ENCODE measurements at regions not wholly inside any gene's neighbourhood (a gene's known extent, or its start where the extent isn't known, plus 50 kb on each side); places are given as distances from the start of the nearest gene placed in this dataset.
"Not testable (repeated sequence)": the region's sequence is repeated elsewhere in the genome, so short reads cannot be mapped to it uniquely, and the experiment has no call there.

- no peak for DNase-seq
Measured at GRCh38 chr9:30944225-30944569, 1440.2 kb upstream of the ACO1 start.

DNA sequence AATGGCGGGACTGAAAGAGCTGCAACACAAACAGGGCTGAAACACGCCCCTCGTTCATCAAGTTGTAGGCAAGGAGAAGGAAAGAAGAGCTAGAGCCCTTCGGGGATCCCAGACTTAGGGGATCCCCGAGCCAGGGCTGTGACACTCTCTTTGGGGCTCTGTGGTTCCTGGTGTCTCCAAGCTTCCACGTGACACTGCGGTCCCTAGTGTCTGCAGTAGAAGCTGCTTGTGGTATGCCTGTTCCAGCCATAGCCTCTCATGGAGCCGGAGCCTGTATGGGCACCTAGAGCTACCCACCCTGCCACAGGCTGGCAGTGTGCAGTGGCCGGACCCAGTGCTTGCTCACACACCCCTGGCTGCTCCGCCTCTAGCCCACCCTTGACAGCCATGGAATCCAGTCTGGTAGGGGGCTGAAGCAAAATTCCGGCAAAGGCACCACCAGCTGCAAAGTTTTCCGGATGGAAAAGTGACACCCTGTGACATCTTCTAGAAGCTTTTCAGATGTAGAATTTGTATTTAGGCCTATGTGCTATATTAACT lies 1439.6 kb upstream of the ACO1 start:
- DNase-seq, result no peak

GRCh38 chr9:30964332-30964731 lies 1420.1 kb upstream of the ACO1 start:
- no peak for DNase-seq

DNA sequence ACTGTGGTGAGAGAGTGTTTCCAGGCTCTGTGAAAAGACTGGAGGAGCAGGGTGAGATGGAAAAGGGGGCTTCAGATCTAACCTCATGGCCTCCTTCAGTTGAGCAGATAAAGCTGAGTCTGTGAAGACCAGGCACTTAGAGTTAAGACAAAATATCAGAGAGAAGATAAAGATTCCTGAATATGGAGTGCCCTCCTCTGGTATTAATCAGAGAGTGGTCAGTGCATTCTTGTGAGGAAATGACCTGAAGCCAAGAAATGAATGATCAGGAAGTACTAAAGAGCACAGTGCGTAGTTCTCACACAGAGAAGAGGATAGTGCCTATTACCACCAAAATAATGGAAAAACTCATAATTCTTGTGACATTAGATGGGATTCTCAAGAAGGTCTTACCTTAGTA lies 1417.0 kb upstream of the ACO1 start:
- DNase-seq, result no peak

DNA sequence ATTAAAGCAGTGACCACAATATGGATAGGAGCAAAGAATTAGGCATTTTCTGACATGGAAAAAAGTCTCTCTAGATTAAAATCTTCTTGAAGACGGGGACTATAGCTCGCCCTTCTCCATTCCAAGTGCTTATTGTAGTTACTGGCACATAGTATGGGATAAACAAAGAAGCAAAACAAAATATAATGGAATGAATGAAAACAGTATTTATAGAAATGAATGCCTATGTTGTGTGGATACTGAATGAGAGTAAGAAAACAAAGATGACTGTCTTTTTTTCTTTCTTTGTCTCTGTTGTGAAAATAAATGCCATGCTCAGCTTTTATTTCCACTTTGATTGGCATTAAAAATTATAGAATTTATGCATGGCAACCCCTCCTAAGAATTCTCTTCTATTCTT lies 1414.3 kb upstream of the ACO1 start:
- no peak for DNase-seq

GRCh38 chr9:30970812-30971211 lies 1413.6 kb upstream of the ACO1 start:
- no peak for DNase-seq

GRCh38 chr9:30972654-30973053 lies 1411.8 kb upstream of the ACO1 start:
- DNase-seq, result no peak

DNA sequence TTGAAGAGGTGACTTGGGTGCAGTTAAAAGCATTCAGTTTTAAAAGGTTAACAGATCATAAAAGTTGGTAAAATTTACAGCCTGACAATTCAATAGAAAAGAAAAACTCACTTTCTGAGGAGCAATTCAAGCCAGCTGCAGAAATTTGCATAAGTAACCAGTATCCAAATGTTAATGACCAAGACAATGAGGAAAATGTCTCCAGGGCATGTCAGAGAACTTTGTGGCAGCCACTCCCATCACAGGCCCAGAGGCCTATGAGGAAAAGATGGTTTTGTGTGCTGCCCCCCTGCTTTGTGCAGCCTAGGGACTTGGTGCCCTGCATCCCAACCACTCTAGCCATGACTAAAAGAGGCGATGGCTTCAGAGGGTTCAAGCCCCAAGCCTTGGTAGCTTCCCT lies 1406.5 kb upstream of the ACO1 start:
- DNase-seq, result no peak

DNA sequence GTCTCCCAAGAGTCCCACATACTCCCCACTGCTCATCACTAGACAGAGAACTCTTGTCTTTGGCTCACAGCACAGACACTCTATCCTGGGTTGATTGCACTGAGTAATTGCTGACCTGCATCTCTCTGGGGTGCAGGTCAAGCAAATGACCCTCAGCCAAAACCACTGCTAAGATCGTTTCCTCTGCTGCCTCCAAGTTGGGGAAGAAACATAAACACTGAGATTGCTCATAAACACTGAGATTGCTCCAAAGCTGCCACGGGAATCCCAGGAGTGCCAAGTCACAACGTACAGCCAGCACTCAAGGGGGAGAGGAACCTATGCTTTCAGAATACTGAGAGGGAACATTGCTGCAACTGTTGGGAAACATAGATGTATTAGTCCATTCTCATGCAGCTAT lies 1402.1 kb upstream of the ACO1 start:
- no peak for DNase-seq

DNA sequence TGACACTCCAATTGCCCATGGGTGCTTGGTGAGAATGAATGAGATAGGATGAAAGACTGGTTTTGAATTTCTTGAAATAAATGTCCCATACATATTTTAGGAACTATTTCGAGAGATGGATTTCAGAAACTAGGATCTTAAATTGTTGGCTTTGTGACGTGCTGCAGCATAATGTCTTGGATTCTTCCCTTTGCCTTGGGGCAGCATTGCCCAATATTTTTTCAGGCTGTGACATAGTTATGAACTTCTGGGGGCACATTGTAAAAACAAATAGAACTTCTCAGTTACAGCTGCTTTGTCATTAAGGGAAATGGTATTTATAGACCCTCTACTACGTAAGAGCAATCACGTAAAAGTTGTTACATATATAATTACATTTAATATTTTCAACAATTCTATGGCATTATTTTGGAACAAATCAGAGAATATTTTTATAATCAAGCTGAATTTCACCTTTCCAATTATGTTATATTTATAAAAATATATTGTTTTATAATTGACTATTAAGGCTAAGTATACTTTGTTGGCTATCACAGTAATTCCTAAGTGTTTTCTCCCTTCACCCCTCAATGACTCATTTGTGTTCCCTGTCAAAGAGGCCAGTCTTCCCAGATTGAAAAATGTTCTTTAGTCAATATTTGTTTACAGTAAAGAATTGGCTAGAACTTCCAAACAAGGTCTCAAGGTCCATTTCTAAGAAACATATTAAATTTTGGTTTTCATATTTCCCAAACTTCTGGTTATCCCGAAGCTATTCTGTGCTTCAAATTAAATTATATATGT lies 1388.3 kb upstream of the ACO1 start:
- DNase-seq, result no peak

GRCh38 chr9:30996761-30997160 lies 1387.7 kb upstream of the ACO1 start:
- DNase-seq, result no peak

DNA sequence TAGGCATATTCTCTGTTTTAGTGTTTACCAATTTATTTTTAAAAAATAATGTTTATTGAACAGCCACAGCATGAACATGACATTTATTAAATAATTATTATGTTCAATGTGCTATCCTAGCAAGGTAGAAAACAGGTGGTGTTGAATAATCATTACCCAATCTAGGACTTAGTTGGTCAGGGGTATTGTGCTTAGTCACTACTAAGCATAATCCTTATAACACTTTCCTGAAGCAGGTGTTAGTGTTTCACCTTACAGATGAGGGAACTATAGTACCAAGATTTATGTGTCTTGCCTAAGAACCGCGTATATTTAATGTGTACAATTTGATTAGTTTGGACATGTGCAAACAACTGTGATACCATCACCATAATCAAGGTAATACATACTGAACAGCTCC lies 1387.2 kb upstream of the ACO1 start:
- no peak for DNase-seq

DNA sequence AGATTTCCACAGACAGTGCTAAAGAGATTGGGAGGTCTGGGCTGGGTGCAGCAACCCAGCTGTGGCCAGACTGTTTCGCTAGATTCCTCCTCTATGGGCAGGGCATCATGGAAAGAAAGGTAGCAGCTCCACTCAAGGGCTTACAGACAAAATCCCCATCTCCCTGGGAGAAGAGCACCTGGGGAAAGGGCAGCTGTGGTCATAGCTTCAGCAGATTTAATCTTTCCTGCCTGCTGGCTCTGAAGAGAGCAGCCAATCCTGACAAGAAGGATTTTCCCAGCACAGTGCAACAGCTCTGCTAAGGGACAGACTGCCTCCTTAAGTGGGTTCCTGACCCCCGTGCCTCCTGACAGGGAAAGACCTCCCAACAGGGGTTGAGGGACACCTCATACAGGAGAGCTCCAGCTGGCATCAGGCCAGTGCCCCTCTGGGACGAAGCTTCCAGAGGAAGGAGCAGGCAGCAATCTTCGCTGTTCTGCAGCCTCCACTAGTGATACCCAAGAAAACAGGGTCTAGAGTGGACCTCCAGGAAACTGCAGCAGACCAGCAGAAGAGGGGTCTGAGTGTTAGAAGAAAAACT lies 1379.3 kb upstream of the ACO1 start:
- DNase-seq, result no peak

DNA sequence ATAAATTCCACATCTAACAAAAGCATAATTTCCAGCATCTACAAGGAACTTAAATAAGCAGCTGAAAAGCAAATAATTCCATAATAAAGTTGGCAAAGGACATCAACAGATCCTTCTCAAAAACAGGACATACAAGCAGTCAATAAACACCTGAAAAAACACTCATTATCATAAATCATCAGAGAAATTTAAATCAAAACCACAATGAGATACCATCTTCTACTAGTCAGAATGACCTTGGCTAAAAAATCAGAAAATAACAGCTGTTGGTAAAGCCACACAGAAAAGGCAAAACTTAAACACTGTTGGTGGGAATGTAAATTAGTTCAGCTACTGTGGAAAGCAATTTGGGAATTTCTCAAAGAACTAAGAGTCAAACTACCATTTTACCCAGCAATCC lies 1371.1 kb upstream of the ACO1 start:
- no peak for DNase-seq

- no peak for DNase-seq
Measured at GRCh38 chr9:31023847-31024246, 1360.6 kb upstream of the ACO1 start.

GRCh38 chr9:31027678-31028077 lies 1356.8 kb upstream of the ACO1 start:
- DNase-seq, result no peak

DNA sequence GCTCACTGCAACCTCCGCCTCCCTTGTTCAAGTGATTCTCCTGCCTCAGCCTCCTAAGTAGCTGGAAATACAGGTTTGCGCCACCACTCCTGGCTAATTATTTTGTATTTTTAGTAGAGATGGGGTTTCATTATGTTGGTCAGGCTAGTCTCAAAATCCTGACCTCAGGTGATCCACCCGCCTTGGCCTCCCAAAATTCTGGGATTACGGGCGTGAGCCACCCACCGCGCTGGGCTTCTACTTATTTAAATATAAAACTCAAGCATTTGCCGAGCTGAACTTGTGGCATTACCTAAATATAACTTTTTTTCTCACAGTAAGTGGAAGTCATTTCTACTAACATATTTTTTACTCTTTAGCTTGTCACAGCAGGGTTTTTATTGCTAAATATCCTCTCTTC lies 1356.3 kb upstream of the ACO1 start:
- DNase-seq, result no peak

DNA sequence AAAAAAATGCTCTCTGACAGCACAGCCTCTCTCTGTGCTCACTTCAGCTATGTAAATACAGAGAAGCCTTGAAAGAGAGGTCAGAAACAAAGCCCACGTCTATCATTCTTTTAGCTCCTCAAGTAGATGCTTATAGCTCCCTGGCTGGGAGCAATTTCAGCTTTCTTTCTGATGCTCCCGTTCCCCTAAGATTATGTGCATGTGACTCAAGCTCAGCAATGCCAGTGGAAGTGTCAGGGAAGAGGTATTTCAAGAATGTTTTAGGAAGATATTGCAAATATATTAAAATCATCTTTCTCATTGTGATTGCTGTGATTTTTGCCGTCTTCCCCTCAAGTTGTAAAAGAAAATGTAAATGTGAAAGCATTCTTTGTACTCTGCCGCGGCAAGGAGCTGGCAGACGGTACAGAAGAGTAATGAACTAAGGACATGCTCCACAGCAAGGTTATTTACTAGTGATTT lies 1353.7 kb upstream of the ACO1 start:
- no peak for DNase-seq

DNA sequence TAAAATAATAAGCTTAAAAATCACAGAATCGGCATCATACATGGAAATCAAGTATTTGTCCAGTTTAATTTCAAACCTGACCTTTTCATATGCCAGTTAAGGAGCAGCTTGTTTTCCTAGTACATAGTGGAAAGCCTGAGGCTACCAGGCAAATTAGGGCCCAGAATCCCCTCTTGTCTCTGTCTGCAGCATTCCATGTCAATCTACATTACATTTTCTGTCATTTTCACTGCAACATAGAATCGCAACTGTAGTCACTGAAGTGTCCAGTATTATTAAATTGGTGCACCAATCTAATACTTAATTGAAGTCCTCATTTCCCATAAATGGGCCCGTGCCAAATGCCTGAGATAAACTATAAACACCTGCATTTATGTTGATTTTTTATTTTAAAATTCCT lies 1352.2 kb upstream of the ACO1 start:
- no peak for DNase-seq

GRCh38 chr9:31034311-31034710 lies 1350.1 kb upstream of the ACO1 start:
- no peak for DNase-seq

DNA sequence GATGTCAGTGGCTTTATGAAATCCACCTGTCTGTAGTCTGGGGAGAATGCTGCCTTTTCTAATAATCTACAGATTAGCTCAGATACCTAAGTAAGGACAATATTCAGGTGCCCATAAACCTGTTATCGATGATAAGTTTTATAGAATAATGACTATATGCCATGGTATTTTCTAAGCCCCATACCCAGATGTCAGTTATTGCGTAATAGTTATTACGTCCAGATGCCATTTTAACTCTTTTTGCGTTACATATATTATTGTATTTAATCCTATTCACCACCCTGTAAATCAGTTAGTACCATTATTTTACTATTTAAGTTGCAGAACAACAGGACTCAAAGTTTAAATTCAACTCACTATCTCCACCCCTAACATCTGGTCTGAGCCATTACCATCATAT lies 1343.9 kb upstream of the ACO1 start:
- DNase-seq, result no peak

GRCh38 chr9:31045810-31046209 lies 1338.6 kb upstream of the ACO1 start:
- no peak for DNase-seq

- DNase-seq, result not testable (repeated sequence)
Measured at GRCh38 chr9:31061592-31061991, 1322.9 kb upstream of the ACO1 start.

DNA sequence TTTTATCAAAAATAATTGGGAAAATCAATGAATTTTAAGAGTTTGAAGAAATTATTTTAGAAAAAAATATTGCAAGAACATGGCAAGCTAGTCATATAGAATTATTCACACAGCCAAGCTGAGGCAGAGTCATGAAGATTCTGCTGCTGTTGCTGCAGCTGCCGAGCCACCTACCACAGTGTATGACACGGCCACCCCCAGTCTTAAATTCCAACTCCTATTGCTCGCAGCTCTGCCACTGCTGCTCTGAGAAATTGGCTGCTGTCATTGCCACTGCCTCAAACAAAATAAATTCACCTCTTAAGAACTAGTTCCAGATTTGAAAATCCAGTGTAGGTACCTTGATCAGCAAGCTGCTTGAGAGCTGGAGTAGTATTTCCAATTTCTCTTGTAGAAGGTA lies 1318.8 kb upstream of the ACO1 start:
- no peak for DNase-seq

GRCh38 chr9:31067418-31067817 lies 1317.0 kb upstream of the ACO1 start:
- no peak for DNase-seq
